SW480 (cell line): ENCODE measurements at regions not wholly inside any gene's neighbourhood (a gene's known extent, or its start where the extent isn't known, plus 50 kb on each side); places are given as distances from the start of the nearest gene placed in this dataset.

ENCODE experiments used
- DNase-seq: peaks from one replicate; pipeline ENCODE4 v3.0.0-alpha.2; 2016; ENCODE audit warnings: low spot score

DNA sequence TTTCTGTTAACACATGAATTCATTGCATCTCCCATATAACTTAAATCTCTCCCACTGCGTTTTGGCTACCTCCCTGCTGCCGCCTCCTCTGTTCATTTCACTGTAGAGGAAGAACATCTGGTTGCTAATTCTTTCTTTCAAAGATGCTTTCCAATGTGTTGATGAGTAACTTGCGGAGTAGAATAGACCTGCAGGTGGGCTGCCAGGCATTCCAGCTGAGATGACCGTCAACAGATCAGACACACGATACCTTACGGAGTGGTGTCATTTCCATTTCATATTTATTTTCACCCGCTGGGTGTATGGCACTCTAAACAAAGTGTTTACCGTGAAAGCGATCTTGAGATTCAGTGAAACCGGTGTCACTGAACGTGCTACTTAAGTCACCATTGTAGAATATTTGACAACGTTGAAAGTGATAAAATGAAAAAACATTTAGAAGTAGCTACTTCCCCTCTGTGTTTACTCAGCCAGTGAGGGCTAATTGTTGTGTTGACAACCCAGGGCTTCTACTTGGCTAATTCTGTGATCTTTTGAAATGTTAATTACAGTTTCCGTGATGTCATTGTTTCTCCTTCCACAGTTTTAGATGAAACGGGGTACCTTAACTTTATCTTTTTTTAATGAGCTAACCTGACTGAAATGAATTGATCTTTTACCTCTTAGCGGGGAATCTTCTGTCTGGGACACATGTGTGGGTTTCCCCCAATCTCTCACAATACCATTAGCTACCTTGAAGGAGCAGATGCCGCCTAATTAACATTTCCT, 228.5 kb upstream of the ARGLU1 start:
- no peak for DNase-seq

DNA sequence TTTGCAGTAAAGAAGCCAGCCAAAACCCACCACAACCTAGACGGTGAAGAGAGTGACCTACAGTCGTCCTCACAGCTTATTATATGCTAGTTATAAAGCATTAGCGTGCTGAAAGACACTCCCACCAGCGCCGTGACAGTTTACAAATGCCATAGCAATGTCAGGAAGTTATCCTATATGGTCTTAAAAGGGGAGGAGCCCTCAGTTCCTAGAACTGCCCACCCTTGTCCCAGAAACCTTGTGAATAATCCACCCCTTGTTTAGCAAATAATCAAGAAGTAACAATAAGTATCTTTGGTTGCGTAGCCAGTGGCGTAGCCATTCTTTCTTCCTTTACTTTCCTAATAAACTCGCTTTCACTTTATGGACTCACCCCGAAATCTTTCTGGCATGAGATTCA, 227.9 kb upstream of the ARGLU1 start:
- DNase-seq, result no peak

DNA sequence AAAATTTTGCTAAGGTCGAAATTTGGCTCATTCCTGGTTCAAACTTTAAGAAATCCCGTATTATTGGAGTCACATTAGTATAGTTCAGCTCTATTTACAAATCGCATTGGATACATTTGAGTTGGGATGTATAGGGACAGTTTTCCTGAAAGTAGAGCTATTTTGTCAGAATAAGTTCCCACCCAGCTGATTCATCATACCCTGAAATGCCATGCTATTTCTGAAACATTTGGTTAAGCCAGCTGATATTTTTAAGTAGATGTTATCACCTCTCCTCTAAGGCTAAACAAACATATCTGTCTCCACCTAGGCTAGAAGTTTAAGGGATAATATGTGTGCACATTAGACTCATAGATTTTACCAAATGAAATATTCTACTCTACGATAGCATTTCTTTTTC, 226.2 kb upstream of the ARGLU1 start:
- DNase-seq, result no peak

DNA sequence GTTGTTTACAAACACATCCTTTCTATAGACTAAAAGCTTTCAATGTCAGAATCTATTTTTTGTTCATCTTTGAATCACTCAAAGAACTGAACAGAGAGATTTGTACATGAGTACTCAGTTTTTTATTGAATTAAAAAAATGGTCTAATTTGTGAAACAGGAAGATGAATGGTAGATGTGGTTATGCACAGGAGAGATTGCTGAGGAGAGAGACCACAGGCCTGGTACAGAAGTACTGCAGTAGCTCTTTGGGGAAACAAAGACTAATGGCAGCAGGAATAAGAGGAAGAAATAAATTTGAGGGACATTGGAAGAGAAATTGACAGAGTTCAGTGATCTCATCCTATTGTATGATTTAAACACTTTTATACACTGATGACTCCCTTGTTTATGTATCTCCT, 222.0 kb upstream of the ARGLU1 start:
- no peak for DNase-seq

DNA sequence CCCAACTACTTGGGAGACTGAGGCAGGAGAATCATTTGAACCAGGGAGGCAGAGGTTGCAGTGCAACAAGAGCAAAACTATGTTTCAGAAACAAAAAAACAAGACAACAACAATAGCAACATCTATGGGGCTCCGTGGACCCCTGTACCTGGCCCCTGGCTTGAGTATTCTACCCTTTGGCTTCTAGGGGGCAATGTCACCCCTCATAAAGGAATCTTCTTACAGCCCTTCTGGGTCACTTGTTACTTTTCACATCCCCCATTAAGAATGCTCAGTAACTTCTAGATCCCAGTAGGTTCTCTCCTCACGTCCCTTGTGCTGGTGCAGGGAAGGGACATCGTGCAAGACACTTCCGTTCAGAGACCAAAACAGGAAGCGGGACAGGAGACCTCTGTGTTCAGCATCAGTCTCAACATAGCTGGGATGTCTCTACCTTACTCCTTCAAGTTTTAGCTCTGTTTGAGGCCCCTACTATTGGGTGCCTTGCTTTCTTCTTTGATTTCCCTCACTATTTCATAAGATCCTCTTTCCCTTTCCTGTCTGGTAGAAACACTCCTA, 218.1 kb upstream of the ARGLU1 start:
- DNase-seq, result no peak

DNA sequence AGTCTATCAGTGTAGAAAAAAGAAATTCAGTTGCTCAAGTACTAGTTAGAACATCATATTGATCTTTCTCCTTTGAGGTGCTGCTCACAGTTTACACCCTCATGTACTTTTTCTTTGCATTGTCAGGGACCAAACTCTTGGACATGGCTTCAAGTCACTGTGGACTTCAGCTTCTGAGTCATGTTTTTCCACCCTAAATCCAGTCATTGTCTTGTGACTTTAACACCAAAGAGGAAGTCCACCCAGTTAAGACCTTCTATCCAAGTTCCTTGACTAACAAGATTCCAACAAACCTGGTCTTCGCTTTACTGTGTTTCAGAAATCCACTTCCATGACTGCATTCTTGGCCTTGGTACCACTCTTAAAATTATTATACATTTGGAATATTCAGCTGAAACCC, 206.7 kb upstream of the ARGLU1 start:
- DNase-seq, result no peak

DNA sequence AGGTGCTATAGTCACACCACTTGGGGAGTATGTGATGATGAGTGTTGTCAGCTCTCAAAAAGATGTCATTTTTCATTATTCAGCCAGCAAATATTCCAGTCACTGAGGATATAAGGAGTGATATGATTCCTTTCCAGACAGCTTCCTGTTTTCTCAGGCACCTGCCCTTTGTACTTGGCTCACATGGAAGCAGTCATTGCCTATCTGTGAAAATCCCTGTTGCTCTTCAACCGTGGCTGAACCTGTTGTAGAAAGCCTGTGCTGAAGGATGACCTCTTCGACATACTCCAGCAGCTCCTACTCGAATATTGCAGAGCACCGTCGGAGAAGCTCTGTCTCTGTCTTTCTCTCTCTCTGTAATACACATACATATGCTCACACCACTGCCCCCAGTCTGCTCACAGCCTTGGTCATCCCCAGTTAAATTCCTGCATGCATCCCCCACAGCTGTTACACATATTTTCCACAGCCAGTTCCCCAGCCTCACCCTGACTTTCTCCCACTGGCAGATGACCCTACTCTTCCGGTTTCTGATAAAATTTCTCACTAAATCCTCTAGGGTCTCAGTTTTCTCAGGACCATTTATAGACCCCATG, 204.2 kb upstream of the ARGLU1 start:
- DNase-seq, result no peak

DNA sequence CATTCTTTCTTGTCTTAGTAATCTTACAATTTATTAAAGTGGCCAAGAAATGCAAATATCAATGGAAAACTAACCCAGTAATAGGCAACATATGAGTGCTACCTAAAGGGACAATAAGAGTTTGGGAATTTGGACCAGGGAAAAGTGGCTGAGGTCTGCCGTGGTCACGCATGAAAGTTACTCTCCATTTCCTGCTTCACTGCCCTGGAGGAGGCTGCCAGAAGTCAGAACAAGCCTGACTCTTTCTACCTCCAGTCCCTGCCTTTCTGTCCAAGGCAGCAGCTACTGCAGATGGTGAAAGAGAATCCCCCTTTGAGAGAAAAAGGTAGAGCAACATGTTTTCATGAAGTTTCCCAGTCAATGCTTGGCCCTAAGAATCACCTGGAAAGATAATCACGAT, 201.1 kb upstream of the ARGLU1 start:
- DNase-seq, result no peak

DNA sequence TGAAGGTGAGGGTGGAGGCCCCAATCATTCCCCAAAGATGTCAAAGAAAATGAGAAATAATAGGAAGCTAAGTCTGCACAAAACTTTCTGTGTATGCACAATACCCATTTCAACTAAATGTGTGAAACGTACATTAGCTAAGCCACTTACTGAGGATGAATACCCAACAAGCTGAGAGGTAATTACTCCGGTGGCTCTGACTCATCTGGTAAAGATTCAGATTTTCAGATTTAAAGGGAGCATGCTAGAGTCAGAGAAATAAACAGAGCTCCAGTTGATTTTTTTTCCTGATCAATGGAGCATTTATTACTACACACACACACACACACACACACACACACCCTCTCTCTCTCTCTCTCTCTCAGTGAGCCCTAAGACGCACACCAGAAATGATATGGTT, 194.8 kb upstream of the ARGLU1 start:
- DNase-seq, result no peak

DNA sequence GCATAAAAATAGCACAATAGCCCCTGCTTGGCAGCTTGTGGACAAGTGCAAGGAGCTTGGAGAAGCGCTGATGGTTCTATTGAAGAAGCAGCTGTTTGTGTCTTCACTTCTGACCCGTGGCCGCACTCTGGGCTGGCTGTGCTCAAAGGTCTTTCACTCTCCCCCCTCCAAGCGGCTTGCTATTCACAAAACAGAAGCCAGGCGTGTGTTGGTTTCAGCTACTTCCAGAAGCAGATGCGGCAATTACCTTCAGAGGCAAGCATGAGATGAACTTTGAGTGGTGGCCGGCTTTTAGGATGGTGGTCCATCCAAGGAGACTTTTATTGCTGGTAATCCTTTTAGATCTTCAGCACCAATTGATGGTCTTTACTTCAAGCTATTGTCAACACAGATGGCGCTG, 188.5 kb upstream of the ARGLU1 start:
- no peak for DNase-seq

DNA sequence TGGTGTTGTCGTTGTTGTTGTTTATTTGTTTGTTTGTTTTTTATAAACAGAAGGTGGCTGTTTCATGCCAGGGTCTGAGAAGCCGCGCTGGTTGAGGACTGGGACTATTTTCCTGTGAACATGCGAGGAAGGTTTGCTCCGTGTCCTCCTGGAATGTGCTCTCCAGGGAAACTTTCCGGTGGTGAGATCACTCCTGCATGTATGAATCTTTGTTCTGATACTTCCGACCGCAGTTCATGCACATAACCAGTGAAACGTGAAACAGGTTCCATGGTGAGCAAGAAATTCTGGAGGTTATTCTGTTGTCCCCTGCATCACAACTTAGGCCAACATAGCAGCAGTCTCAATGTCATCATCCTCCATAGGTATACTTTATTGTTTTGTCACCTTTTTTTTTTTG, 187.6 kb upstream of the ARGLU1 start:
- DNase-seq, result peak; percentile 57

DNA sequence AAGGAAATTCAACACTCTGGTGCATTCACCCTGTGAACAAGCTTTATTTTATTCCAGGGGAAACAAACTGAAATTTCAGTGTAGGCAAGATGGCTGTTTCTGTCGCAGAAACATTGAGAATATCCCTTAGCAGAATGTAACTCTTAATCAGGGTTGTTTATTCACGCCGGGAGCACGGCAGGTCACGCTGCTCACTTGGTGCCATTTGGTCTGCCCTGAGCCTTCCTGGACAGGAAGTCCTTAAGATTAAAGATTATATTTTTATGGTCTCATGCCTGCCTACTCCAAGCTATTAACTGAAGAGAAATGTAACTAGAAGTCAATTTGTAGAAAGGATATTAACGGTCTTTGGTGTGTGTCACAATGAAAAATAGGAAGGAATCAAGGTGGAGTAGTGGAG, 185.3 kb upstream of the ARGLU1 start:
- no peak for DNase-seq

DNA sequence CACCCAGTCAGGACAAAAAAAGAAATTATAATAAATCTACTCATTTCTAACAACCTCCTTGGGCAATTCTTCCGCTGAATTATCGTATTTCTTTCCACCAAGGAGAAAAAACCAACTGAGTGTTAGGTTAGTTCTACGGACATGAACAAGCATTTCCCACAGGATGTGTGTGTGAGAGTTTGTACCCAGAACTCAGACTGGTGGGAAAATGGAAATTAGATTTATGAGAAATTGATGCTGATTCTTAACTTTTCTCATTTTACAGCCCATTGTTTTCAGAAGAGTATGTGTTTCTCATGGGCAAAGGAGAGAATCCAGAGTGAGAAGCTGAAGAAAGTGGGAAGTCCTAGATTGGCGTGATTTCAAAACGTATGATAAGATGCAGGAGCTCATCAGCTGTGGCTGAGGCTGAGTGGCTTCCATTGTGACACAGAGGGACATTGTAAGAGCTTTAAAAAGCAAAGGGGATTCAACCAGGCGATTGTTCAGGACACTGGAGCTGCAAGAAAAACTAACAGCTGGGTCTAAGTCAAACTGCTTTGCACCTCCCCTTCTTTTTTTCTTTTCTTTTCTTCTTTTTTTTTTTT, 184.7 kb upstream of the ARGLU1 start:
- no peak for DNase-seq

DNA sequence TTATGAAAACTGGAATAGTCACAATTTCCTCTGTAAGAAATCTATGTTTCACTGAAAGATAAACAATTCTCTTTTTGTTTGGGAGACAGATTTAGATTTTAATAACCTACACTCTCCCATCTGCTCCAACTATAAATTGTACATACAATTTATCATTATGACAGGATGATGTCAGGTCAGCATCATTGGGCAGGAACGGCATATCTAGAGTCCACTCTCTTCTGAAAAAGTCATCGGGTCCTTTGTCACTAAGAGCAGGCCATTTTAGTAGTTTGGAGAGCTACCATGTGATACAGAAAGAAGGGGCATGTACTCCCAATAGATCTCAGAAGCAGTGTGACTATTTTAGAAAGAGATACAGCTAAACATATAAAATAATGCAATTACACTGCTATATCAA, 180.8 kb upstream of the ARGLU1 start:
- no peak for DNase-seq

DNA sequence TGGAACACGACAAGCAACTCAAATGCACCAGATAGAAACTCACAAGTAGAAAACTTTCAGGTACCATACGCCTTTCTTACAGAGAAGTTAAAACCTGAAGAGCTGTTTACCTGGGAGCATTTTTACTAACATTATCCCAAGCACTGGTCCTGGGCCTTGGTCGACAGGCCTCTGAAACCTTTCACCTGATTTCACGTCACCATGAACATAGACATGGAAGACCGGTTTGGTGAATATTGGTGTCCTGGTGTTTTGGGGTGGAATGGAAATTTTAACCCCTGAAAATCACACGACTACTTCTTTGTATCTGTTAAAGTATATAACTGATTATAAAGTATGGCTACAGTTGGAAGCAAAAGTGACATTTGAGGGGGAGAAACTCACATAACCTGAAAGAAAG, 176.6 kb upstream of the ARGLU1 start:
- no peak for DNase-seq

DNA sequence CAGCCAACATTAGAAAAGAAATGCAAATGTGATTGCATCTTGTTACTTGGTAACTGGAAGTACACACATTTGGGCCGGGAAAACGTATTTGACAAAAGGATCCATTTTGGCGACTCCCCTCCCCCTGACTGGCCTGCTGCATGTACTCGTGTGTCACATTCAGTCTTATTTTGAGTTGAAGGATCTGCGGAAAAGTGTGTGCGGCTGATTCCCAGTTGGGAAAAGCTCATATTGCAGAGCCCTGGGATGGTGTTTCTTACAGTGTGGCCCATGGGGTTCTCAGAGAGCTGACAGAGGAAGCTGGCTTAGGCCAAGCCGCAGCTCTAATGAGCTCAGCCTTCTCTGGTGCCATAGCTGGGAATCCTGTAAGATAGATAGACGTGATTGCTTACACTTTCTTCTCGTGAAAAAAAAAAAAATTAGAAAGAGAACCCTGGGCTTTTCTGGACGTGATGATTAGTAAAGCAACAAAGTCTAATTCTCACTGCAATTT, 170.3 kb upstream of the ARGLU1 start:
- no peak for DNase-seq

DNA sequence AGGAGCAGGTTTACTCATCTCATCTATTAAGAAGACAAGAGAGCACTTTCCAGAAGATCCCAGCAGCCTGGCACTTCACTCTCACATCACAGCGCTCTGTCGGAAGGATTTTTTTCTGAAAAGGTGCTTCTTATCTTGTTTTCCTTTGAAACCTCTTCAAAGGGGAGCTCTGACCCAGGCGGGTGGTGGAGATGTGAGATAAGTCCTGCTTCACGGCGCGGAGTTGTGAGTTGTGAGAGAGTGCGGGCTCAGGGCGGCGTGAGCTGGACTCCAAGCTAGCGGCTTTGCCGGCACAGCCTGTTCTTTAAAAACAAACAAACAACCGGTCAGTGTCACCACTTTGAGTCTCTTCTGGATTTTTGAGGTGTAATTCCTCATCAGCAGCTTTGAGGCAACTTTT, 169.0 kb upstream of the ARGLU1 start:
- no peak for DNase-seq

DNA sequence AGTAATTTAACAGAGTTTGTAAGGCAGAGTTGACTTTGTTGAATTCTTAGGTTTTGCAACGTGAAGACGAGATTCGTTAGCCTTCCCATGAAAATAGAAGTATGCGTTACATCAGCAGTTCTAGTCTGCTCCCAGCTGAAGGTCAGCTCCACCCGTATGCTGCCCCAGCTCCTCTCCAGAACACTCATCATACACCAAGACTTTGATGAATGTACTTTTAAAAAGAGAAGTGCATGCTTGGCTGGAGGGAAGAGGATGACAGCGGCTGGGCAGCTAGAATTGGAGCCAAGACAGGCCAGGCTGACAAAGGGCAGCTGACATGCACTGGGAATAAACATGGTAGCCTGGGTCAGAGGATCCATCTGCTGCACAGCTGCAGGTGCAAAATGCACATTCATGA, 166.3 kb upstream of the ARGLU1 start:
- DNase-seq, result no peak

DNA sequence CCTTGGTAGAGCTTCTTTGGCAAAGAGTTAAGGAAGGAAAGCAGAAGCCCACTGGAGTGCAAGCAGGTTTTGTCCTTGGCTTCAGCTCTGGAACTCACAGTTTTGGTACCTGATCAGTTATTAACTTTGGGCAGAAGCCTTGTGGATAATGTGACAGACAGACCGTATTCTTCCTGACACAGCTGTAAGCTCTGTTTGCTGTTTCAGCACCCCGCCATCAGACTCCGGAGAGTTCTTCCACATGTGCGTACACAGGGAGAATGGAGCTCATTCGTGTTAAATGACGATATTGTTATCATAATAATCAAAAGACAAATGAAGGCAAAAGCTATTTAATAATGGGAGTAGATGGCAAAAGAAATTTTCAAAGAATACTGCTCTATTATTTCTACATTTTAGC, 155.1 kb upstream of the ARGLU1 start:
- no peak for DNase-seq

DNA sequence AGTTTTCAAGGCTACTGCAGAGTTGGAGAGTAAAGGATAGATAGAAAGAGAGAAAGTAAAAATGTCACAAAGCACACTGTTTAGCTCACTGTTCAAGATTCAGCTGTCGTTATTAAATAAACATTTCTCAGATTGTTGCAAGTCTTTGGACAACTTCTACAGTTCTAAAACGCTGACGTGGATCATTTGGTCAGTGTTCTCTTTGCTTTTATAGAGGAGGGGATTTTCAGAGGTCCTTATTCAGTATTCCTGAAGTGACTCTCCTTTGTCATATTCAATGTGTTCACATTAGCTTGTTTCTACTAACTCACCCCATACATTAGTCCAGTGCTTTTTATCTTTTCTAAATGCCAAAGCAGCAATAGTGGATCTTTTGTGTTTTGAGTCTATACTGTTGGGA, 154.7 kb upstream of the ARGLU1 start:
- no peak for DNase-seq

DNA sequence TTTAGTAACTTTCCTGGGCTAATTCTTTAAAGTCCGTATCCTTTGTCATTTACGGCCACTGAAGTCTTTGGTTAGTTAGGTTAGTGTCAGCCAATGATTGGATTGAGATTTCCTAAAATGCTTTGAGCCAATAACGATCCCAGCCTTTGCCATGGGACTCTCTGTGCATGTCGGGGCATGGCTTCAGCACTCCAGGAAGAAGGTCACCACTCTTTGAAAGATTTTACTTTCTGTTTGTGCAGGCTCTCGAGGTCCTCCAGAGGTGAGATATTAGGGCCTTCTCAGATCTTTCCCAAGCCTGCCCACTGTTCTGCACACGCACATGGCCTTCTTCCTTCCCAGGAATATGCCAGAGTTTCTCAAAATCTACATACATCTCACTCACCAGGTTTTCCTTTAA, 153.7 kb upstream of the ARGLU1 start:
- no peak for DNase-seq

DNA sequence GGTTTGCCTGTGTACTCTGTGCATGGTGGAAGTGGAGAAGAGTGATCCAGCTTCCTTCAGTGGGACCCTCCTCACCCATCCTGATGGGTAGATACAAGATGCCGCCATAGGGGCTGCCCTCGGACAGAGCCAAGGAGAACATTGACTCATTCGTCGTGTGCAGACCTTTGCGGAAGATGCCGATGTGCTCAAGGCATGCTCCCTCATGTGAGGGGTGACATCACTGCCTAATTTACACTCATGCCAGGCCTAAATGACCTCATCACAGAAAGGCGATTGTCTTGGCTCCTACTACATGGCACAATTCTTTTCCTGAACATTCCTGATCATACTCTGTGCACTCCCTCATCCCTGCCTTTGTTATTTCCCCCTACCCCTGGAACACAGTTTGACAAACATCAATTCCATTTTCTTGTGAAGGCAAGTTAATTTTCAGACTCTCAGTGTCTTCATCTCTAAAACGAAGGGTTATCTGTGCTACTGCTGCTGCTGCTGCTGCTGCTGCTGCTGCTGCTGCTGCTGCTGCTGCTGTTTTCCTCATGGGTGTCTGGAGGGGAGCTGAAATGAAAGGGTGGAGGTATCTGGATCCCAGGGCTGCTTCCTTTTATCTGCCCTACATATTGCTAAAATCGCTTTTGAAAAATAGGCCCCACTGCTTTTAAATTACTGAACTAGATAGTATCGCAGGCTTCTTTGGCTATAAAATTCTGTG, 146.5 kb upstream of the ARGLU1 start:
- no peak for DNase-seq

DNA sequence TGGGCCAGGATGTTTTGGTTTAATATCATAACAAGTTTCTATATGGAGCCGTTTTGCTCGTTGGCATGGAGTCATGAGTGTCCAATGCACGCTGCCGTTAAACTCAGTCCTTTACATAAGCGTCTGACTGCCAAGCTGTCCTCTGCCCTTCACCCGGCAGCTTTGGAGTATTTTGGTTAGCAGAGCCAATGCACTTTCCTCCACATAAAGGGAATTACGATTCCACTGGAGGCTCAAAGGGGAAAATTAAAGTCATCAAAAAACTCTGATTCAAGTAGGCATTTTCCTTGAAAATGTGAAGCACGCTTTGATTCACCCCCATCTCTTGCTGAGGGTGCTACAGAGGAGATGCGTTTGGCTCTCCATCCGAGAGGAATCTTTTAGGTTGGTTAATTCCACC, 144.4 kb upstream of the ARGLU1 start:
- DNase-seq, result no peak
